ENCODE measurements at regions not wholly inside any gene's neighbourhood (a gene's known extent, or its start where the extent isn't known, plus 50 kb on each side); places are given as distances from the start of the nearest gene placed in this dataset.

DNA sequence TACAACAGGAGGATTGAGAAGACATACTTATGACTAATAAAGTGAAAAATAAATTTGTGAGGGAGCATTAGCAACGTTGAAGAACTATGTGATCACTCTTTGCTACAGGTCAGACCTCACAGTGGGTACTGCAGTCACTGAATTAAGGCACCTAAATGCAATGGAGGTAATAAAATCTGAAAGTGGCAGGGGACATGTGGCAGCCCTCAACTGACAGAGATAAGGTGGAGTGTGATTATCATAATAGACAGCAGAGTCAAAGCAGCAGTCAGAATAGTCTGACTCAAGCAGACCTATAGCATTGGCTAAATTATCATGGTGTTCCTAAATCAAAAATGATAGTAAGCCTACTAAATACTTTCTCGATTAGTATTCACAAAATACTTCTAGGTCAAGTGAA is 1220.5 kb downstream of the PCDH18 start:
- intact Hi-C loops (cut with micrococcal nuclease; ENCODE audit: unreplicated experiment), result no loop called here
- TF ChIP-seq CTCF (conservative IDR thresholded peaks at IDR 0.05; ENCODE audit: low read depth, low read length), result no peak
- TF ChIP-seq EZH2 (IDR thresholded peaks at IDR 0.05; ENCODE audit: borderline replicate concordance, low read depth, low read length, poor library complexity, severe bottlenecking), result no peak
- CTCF ChIA-PET, result no interaction called here
- H3K27ac ChIP-seq (ENCODE audit: low read depth, low read length, poor library complexity, severe bottlenecking), result no peak overlapping the region
- H3K9me3 ChIP-seq (ENCODE audit: low read depth, low read length, poor library complexity, severe bottlenecking), result no peaks in the 10 kb centered on the region
- BruUV-seq (replicated peaks), result no TSS peak
- H3K36me3 ChIP-seq (ENCODE audit: insufficient read depth, low read length, poor library complexity, severe bottlenecking), result no peaks in the 10 kb centered on the region
- no peak overlapping the region for H3K4me3 ChIP-seq (ENCODE audit: low read depth, low read length, poor library complexity, severe bottlenecking)
- no peak for DNase-seq (ENCODE audit: low spot score)
- POLR2A ChIA-PET (ENCODE audit: low non-redundant PET), result no interaction called here
- no peaks in the 10 kb centered on the region for H3K27me3 ChIP-seq (replicated peaks; ENCODE audit: insufficient read depth, low read depth, low read length, poor library complexity)
- no peaks in the 10 kb centered on the region for H3K4me1 ChIP-seq (ENCODE audit: insufficient read depth, low read length, poor library complexity, severe bottlenecking)

- Histone ChIP-seq H3K4me1 (ENCODE audit: insufficient read depth, low read length, poor library complexity, severe bottlenecking) (no peaks in the 10 kb centered on the region), H3K9me3 (ENCODE audit: low read depth, low read length, poor library complexity, severe bottlenecking) (no peaks in the 10 kb centered on the region), H3K27me3 (replicated peaks; ENCODE audit: insufficient read depth, low read depth, low read length, poor library complexity) (no peaks in the 10 kb centered on the region), H3K36me3 (ENCODE audit: insufficient read depth, low read length, poor library complexity, severe bottlenecking) (no peaks in the 10 kb centered on the region), H3K27ac (ENCODE audit: low read depth, low read length, poor library complexity, severe bottlenecking) (no peak overlapping the region), H3K4me3 (ENCODE audit: low read depth, low read length, poor library complexity, severe bottlenecking) (no peak overlapping the region)
- no peak for DNase-seq (ENCODE audit: low spot score)
- no TSS peak for BruUV-seq (replicated peaks)
- POLR2A ChIA-PET (ENCODE audit: low non-redundant PET), result no interaction called here
- intact Hi-C loops (cut with micrococcal nuclease; ENCODE audit: unreplicated experiment), result no loop called here
- no peak for TF ChIP-seq CTCF (conservative IDR thresholded peaks at IDR 0.05; ENCODE audit: low read depth, low read length)
- CTCF ChIA-PET, result no interaction called here
Observed at GRCh38 chr4:136307765-136308164, 1224.5 kb downstream of the PCDH18 start.

DNA sequence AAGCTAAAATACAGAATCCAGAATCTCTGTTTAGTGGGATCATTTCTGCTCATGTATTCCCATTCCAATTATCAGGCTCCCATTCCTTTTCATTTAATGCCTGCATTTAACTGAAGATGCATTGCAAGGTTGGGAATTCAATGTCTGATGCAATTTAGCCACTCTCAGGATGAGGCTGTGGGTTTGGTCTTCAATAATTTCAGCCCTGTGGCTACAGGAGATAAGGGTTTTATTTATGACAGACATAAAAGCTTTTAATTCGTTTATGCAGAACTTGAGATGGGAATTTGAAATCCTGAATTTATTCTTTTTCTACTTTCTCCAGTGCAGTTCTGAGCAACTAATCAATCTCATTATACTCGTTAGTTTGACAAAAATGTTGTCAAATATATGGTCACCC is 1225.9 kb downstream of the PCDH18 start:
- CTCF ChIA-PET, result no interaction called here

More for the DNA sequence above, 1225.9 kb downstream of the PCDH18 start:
- no peak for TF ChIP-seq EZH2 (IDR thresholded peaks at IDR 0.05; ENCODE audit: borderline replicate concordance, low read depth, low read length, poor library complexity, severe bottlenecking)
- no peak for TF ChIP-seq CTCF (conservative IDR thresholded peaks at IDR 0.05; ENCODE audit: low read depth, low read length)
- no peak for DNase-seq (ENCODE audit: low spot score)
- H3K4me1 ChIP-seq (ENCODE audit: insufficient read depth, low read length, poor library complexity, severe bottlenecking), result no peaks in the 10 kb centered on the region
- H3K4me3 ChIP-seq (ENCODE audit: low read depth, low read length, poor library complexity, severe bottlenecking), result no peak overlapping the region
- no peaks in the 10 kb centered on the region for H3K9me3 ChIP-seq (ENCODE audit: low read depth, low read length, poor library complexity, severe bottlenecking)
- POLR2A ChIA-PET (ENCODE audit: low non-redundant PET), result no interaction called here
- no peak overlapping the region for H3K27ac ChIP-seq (ENCODE audit: low read depth, low read length, poor library complexity, severe bottlenecking)
- no peaks in the 10 kb centered on the region for H3K36me3 ChIP-seq (ENCODE audit: insufficient read depth, low read length, poor library complexity, severe bottlenecking)
- no TSS peak for BruUV-seq (replicated peaks)
- intact Hi-C loops (cut with micrococcal nuclease; ENCODE audit: unreplicated experiment), result no loop called here
- no peaks in the 10 kb centered on the region for H3K27me3 ChIP-seq (replicated peaks; ENCODE audit: insufficient read depth, low read depth, low read length, poor library complexity)

Measured in A673 (cell line).